HepG2 (cell line): ENCODE measurements at regions not wholly inside any gene's neighbourhood (a gene's known extent, or its start where the extent isn't known, plus 50 kb on each side); places are given as distances from the start of the nearest gene placed in this dataset.

Experiments used
- MED8 ChIP-seq: sonication (generic); formaldehyde crosslinking; IDR thresholded peaks from 2 replicates; pipeline ENCODE4 v1.8.1; 2023; ENCODE audit warnings: mild to moderate bottlenecking, missing genetic modification reagents; ENCODE audit not compliant: insufficient replicate concordance
- NKX3-1 ChIP-seq: sonication (generic); formaldehyde crosslinking; IDR thresholded peaks from 2 replicates; pipeline ENCODE4 v1.5.0; 2020; ENCODE audit warnings: missing genetic modification reagents
- NR2F2 ChIP-seq: IDR thresholded peaks from 2 replicates; pipeline ENCODE4 v1.6.1; 2012; ENCODE audit warnings: low read depth, inconsistent platforms, borderline replicate concordance
- PRDM4 ChIP-seq: sonication (generic); formaldehyde crosslinking; IDR thresholded peaks from 2 replicates; pipeline ENCODE4 v1.9.0; 2021; ENCODE audit warnings: missing genetic modification reagents, borderline replicate concordance
- STAG1 ChIP-seq: sonication (generic); formaldehyde crosslinking; IDR thresholded peaks from 2 replicates; pipeline ENCODE4 v1.4.0; 2020; ENCODE audit warnings: missing genetic modification reagents
- ZMAT5 ChIP-seq: sonication (generic); formaldehyde crosslinking; IDR thresholded peaks from 2 replicates; pipeline ENCODE4 v1.5.0; 2020; ENCODE audit warnings: mild to moderate bottlenecking, low read depth, missing genetic modification reagents, borderline replicate concordance
- ZNF232 ChIP-seq: sonication (generic); formaldehyde crosslinking; IDR thresholded peaks from 2 replicates; pipeline ENCODE4 v1.4.0; 2020; ENCODE audit warnings: missing genetic modification reagents, borderline replicate concordance
- ZNF343 ChIP-seq: sonication (generic); formaldehyde crosslinking; IDR thresholded peaks from 2 replicates; pipeline ENCODE4 v1.4.0; 2020; ENCODE audit warnings: mild to moderate bottlenecking, missing genetic modification reagents
- ZNF414 ChIP-seq: sonication (generic); formaldehyde crosslinking; IDR thresholded peaks from 2 replicates; pipeline ENCODE4 v1.5.0; 2020; ENCODE audit warnings: missing genetic modification reagents
- ZNF557 ChIP-seq: sonication (generic); formaldehyde crosslinking; IDR thresholded peaks from 2 replicates; pipeline ENCODE4 v1.4.0; 2020; ENCODE audit warnings: missing genetic modification reagents
- ZNF619 ChIP-seq: sonication (generic); formaldehyde crosslinking; IDR thresholded peaks from 2 replicates; pipeline ENCODE4 v1.4.0; 2020; ENCODE audit warnings: mild to moderate bottlenecking, missing genetic modification reagents
- ZNF629 ChIP-seq: sonication (generic); formaldehyde crosslinking; conservative IDR thresholded peaks from 2 replicates; pipeline ENCODE4 v1.5.0; 2020; ENCODE audit warnings: missing genetic modification reagents
- ZNF660 ChIP-seq: sonication (generic); formaldehyde crosslinking; IDR thresholded peaks from 2 replicates; pipeline ENCODE4 v1.5.1; 2020; ENCODE audit warnings: mild to moderate bottlenecking, low read depth, missing genetic modification reagents, borderline replicate concordance
- ZNF761 ChIP-seq: sonication (generic); formaldehyde crosslinking; conservative IDR thresholded peaks from 2 replicates; pipeline ENCODE4 v1.4.0; 2020; ENCODE audit warnings: mild to moderate bottlenecking, missing genetic modification reagents
- ZNF800 ChIP-seq: sonication (generic); formaldehyde crosslinking; IDR thresholded peaks from 2 replicates; pipeline ENCODE4 v1.4.0; 2020; ENCODE audit warnings: missing genetic modification reagents
- TF ChIP-seq, protein P1 (sequence below): sonication (generic); formaldehyde crosslinking; IDR thresholded peaks from 2 replicates; pipeline ENCODE4 v1.4.0; 2020; ENCODE audit warnings: mild to moderate bottlenecking, missing genetic modification reagents
- TF ChIP-seq, protein P2 (sequence below): sonication (generic); formaldehyde crosslinking; conservative IDR thresholded peaks from 2 replicates; pipeline ENCODE4 v1.8.1; 2023; ENCODE audit warnings: missing genetic modification reagents

- TF ChIP-seq, protein P1, sequence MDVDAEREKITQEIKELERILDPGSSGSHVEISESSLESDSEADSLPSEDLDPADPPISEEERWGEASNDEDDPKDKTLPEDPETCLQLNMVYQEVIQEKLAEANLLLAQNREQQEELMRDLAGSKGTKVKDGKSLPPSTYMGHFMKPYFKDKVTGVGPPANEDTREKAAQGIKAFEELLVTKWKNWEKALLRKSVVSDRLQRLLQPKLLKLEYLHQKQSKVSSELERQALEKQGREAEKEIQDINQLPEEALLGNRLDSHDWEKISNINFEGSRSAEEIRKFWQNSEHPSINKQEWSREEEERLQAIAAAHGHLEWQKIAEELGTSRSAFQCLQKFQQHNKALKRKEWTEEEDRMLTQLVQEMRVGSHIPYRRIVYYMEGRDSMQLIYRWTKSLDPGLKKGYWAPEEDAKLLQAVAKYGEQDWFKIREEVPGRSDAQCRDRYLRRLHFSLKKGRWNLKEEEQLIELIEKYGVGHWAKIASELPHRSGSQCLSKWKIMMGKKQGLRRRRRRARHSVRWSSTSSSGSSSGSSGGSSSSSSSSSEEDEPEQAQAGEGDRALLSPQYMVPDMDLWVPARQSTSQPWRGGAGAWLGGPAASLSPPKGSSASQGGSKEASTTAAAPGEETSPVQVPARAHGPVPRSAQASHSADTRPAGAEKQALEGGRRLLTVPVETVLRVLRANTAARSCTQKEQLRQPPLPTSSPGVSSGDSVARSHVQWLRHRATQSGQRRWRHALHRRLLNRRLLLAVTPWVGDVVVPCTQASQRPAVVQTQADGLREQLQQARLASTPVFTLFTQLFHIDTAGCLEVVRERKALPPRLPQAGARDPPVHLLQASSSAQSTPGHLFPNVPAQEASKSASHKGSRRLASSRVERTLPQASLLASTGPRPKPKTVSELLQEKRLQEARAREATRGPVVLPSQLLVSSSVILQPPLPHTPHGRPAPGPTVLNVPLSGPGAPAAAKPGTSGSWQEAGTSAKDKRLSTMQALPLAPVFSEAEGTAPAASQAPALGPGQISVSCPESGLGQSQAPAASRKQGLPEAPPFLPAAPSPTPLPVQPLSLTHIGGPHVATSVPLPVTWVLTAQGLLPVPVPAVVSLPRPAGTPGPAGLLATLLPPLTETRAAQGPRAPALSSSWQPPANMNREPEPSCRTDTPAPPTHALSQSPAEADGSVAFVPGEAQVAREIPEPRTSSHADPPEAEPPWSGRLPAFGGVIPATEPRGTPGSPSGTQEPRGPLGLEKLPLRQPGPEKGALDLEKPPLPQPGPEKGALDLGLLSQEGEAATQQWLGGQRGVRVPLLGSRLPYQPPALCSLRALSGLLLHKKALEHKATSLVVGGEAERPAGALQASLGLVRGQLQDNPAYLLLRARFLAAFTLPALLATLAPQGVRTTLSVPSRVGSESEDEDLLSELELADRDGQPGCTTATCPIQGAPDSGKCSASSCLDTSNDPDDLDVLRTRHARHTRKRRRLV (CRISPR knock-in tag) = no peak
- TF ChIP-seq STAG1 (CRISPR knock-in tag) (peak; percentile 96), ZNF414 (CRISPR knock-in tag) (no peak), NKX3-1 (CRISPR knock-in tag) (no peak), ZNF629 (CRISPR knock-in tag) (no peak), ZNF800 (no peak), ZMAT5 (CRISPR knock-in tag) (no peak), ZNF557 (CRISPR knock-in tag) (no peak; the same call in 1 of the 2 replicates), ZNF232 (CRISPR knock-in tag) (no peak), PRDM4 (CRISPR knock-in tag) (no peak), NR2F2 (peak; percentile 60; the same call in 1 of the 2 replicates), ZNF619 (CRISPR knock-in tag) (no peak; the same call in 1 of the 2 replicates), ZNF343 (no peak), ZNF761 (peak; percentile 86; the same call in 1 of the 2 replicates), ZNF660 (CRISPR knock-in tag) (no peak), MED8 (no peak)
- TF ChIP-seq, protein P2, sequence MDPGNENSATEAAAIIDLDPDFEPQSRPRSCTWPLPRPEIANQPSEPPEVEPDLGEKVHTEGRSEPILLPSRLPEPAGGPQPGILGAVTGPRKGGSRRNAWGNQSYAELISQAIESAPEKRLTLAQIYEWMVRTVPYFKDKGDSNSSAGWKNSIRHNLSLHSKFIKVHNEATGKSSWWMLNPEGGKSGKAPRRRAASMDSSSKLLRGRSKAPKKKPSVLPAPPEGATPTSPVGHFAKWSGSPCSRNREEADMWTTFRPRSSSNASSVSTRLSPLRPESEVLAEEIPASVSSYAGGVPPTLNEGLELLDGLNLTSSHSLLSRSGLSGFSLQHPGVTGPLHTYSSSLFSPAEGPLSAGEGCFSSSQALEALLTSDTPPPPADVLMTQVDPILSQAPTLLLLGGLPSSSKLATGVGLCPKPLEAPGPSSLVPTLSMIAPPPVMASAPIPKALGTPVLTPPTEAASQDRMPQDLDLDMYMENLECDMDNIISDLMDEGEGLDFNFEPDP (CRISPR knock-in tag) = no peak
These were observed 185.0 kb downstream of the ANAPC1 start (continued) for GRCh38 chr2:111698743-111699554.
